GM21390 (cell line): ENCODE measurements at regions not wholly inside any gene's neighbourhood (a gene's known extent, or its start where the extent isn't known, plus 50 kb on each side); places are given as distances from the start of the nearest gene placed in this dataset.

ENCODE experiments used
- ATAC-seq: cut with Tn5 transposase; IDR thresholded peaks from one replicate; pipeline ENCODE4 v1.9.1; 2021; ENCODE audit not compliant: unreplicated experiment

- ATAC-seq, result no peak
Observed at GRCh38 chr4:13190093-13190721, 293.9 kb downstream of the RAB28 start.

DNA sequence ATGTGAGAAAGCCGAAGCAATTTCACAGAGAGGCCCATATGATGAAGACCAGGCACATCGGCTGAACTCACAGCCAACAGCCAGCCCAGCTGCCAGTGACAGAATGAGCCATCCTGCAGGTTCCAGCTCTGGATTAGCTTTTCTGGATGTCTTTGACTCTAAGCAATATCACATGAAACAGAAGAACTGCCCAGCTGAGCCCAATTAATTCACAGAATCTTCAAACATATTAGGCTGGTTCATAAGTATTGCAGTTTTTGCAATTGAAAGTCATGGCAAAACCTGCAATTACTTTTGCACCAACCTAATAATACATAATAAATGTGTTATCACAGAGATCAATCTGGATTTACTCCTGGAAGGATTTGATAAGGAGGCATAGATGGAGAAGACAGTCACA lies 299.9 kb downstream of the RAB28 start:
- ATAC-seq, result no peak

- ATAC-seq, result no peak
Observed at GRCh38 chr4:13182133-13182532, 302.0 kb downstream of the RAB28 start.

DNA sequence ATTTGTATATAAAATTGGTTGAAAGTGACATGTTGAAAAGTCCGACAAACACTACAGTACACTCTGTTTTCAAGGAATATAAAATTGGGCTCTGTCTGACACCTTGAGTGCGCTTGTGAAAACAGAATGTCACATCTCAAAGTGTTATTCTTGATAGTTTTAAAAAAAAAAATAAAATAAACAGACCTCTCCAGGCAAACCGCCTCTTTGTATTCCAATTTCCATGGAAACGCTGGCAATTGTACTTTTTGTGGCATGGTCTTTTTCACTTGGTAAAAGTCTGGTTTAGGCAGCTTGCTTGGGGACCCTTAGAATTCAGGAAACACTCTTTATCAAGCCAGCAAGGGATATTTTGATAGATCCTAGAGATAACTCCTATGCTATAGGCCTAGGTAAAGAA lies 302.5 kb downstream of the RAB28 start:
- ATAC-seq, result no peak

GRCh38 chr4:13180701-13181100 lies 303.4 kb downstream of the RAB28 start:
- no peak for ATAC-seq

- ATAC-seq, result no peak
Observed at GRCh38 chr4:13178621-13179020, 305.5 kb downstream of the RAB28 start.

DNA sequence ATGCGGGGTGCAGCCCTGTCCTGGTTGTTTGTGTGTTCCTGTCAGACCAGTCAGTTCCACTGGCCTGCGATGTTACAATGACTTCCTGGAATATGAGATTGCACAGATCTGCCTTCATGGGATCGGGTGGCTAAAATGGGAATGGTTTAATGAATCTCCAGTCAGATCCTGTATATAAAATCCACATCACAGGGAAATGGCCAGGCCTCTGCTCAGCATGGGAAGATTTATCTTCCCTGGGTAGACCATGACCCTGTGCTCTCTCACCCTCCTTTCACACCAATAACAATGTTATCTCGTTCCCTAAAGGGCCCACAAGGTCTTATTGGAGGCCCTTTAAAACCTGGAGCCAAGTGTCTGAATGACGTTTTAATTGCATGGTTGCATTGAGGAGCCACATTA lies 307.4 kb downstream of the RAB28 start:
- no peak for ATAC-seq

DNA sequence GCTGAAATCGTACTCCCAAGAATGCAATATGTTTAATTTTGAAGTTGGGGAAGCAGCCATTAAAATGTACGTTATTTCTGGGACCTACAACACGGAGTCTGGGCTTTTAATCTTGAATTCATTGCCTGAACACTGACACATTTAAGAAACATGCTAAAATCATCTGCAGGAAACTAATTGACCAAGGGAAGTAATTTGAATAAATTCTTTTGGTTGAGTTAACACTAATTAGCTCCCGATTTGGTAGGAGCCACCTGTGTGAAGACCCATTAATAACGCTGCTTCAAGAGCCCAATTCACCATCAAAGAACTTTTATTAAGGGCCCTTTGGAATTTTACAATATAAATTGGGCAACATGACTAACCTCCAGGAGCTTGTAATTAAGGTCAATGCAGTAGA lies 309.2 kb downstream of the RAB28 start:
- no peak for ATAC-seq

- ATAC-seq, result no peak
Observed at GRCh38 chr4:13174001-13174400, 310.1 kb downstream of the RAB28 start.

DNA sequence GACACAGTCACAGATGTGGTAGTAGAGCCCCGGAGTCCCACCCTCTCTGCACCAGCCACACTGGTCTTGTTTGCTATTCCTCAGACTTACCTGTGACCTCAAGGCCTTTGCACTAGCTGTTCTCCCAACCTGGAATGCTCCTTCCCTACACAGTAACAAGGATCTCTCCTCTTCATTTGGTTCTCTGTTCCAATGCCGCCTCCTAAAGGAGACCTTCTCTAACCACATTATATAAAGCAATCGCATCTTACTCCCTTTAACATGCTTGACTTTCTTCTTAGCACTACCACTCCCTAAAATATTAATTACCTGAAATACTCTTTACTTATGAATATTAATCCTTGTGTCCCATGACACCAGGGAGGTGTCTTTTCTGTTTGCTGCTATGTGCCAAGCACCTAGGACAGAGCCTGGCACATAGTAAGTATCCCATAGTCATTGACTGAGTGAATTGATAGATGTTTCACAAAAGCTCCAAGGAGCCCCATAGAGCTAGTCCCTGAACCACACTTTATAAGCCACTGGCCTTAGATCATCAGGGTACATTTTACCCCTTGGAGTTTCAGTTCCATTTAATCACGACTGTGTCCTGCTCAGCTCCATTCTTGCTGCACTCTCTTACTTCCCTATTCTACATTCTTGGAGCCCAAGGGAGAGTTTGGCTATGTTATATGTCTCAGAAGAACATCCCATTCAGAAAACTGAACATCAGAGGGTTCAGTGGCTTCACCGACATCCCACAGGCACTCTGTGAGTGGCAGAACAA lies 312.7 kb downstream of the RAB28 start:
- no peak for ATAC-seq

DNA sequence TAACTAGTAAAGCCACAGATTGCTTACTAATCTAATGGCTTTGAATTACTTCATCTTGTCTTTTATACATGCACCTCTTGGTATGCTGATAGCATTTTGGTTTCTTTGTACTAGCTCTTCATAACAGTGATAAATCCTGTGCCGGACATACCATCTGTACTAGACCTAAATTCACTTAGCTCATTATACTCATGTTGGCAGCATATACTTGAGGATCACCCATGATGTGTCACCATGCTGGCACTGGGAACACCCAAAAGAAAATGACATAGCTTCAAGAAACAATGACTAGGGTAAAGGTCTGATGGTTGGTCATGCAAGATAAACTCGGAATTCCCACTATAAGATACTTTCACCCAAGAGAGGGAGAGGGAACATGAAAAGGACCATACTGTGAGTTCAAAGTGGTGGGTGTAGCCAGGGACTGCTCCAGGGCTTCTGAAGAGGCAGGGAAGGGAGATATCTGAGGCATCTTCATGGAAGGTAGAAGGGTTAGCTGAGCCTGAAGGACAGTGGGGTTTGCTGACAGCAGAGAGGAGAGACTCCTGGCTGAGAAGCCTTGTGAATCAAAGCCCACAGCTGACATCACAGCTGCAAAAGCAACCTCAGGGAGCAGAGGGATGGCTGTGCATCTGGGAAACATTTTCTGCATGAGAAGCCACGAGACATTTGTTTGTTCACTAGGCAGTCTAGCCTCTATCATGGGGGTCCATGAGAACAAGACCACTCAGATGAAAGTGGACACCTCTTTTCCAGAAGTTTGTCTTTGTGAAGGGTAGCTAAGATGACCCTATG lies 314.2 kb downstream of the RAB28 start:
- ATAC-seq, result no peak

- ATAC-seq, result no peak
Observed at GRCh38 chr4:13168326-13168725, 315.8 kb downstream of the RAB28 start.

DNA sequence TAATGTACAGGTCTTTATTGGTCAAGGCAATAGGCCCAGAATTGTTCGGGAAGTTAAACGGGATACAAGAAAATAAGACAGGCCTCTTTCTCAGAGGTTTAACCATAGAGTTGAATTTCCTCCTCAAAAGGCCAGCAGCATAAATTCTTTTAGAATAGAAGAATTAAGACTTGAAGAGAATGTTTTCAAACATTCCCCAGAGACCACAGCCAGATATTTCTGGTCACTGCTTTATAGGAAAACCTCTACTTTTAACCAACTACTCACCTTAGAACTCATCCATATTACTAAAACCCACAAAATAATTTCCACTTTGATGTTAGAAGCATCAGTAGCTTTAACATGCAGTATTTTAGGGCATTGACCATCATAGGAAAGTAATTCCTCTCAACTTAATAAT lies 317.9 kb downstream of the RAB28 start:
- no peak for ATAC-seq

DNA sequence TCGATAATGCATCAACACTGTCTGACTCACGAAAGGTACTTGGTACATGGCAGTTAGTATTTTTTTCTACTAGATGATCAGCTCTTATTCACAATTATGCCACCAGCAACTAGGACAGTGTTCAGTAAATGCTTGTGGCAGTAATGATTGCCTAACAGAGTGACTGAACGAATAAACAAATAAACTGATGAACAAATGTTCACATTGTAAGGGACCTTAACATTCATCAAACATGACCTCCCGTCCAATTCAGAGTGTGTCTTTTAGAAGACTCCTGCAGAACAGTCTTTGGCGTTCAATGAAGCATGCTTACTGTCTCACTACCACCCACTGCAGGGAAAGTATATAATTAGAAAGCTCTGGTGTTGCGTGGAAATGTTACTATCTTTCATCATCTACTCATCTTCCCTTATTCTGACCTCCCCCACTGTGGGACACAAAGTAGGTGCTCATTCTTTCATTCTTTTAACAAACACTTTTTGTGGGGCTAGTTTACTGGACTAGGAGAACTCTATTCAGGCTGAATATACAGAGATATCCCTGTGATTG lies 319.3 kb downstream of the RAB28 start:
- ATAC-seq, result no peak

DNA sequence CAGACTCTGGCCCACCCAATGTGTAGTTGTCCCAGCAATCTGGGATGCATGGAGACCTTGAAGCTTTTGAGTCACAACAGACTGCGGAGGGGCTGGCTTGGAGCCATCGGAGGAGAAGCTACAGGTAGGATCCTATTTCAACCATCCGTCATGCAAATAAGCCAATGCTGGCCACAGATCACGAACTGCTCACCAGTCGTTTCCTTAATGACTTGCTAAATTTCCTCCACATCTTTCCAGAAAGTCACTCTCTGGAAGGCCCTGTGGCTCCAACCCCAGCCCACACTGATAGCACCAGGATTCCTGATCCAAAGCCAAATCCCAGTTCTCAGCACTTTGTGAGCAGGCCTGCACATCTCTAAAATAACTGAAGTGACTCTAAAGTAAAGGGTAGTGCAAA lies 321.3 kb downstream of the RAB28 start:
- ATAC-seq, result no peak

- ATAC-seq, result no peak
Observed at GRCh38 chr4:13160920-13161319, 323.2 kb downstream of the RAB28 start.

DNA sequence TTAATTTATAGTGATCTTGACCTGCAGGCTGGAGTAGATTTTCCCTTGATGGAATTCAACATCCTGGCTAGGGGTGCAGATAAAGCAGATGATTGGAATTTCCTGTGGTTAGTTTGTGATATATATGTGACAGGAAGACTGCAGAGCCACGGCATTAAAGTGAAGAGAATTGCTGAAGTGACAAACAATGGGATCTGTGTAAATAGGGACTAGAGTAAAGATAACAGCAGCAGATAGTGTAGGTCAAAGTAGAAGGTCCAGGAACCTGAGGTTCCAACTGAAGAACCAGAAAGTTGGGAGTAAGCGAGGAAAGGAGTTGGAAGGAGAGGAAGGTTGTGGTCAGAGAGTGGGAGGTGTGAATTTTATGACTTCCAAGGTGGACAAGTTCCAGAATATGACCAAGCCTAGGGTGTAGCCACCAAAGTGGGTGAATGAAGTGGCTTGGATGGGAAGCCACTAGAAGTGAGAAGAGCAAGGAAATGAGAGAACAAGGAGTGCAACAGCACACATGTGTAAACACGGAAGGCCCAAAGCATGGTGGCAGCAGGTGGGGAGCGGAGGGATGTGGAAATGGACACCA lies 325.0 kb downstream of the RAB28 start:
- no peak for ATAC-seq

DNA sequence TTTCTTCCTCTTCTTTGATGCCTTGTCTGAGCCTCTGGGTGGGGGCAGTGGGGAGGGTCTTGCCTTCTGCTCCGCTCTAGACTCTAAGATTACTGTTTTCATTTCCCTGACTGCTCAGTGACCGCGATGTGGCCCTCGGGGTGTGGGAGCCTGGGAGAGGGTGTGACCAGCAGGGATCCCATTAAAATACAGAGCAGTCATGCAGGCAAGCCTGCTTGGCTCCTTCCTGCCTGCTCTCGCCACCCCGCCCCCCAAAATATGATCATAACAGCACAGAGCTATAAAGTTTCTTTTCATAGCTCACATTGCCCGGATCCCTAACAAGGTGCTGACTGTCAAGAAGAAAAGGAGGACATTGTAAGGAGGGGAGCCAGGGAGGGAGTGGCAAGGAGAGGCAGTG lies 332.9 kb downstream of the RAB28 start:
- no peak for ATAC-seq

- ATAC-seq, result no peak
Observed at GRCh38 chr4:13143222-13144070, 340.7 kb downstream of the RAB28 start.

GRCh38 chr4:13142726-13143125 lies 341.4 kb downstream of the RAB28 start:
- no peak for ATAC-seq
